GM19043 (cell line): ENCODE measurements at regions not wholly inside any gene's neighbourhood (a gene's known extent, or its start where the extent isn't known, plus 50 kb on each side); places are given as distances from the start of the nearest gene placed in this dataset.
"Not testable (repeated sequence)": the region's sequence is repeated elsewhere in the genome, so short reads cannot be mapped to it uniquely, and the experiment has no call there.

ENCODE experiments used
- ATAC-seq: cut with Tn5 transposase; IDR thresholded peaks from one replicate; pipeline ENCODE4 v1.9.1; 2021; ENCODE audit warnings: low read depth; ENCODE audit not compliant: unreplicated experiment

DNA sequence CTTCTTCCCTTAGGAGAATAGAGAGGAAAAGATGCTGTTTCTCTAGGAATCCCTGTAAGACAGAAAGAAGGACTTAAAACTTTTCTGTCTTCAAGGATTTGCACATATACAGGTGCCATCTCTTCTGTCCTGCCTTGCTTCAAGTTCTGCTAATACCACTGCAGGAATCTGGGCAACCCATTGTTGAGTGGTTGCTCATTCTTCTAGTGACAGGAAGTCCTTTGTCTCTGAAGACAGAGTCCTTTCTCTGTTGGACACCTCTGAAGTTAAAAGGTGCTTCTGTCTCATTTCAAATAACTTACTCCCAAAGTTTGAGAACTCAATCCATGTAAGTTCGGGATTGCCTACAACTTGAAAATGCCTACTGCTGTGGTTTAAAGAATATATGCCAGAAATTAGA is 114.4 kb upstream of the TMTC4 start:
- no peak for ATAC-seq

- no peak for ATAC-seq
Observed at GRCh38 chr13:100788540-100788939, 113.9 kb upstream of the TMTC4 start.

DNA sequence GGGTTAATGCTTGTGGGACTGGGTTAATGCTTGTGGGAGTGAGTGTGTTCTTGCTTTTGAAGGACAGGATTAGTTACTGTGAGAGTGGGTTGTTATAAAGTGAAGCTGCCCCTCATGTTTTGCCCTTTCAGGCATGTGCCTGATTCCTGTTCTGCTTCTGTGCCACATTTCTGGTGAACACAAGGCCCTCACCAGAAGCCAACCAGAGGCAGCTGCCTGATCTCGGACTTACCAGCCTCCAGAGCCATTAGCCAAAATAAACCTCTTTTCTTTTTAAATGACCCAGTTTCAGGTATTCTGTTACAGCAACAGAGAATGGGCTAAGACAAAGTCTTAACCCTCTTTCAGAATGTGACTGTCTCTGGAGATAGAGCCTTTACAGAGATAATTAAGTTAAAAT is 113.3 kb upstream of the TMTC4 start:
- ATAC-seq, result no peak

DNA sequence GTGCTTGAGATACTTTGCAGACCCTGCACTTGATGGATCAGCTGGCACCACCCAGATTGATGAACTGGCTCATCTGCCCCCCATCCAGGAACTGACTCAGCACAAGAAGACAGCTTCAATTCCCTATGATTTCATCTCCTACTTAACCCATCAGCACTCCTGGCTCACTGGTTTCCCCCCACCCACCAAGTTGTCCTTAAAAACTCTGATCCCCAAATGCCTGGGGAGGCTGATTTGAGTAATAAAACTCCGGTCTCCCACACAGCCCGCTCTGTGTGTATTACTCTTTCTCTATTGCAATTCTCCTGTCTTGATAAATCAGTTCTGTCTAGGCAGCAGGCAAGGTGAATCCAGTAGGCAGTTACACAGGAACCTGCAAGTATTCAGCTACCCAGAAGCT is 102.1 kb upstream of the TMTC4 start:
- not testable (repeated sequence) for ATAC-seq

- ATAC-seq, result no peak
Observed at GRCh38 chr13:100773923-100774663, 99.5 kb upstream of the TMTC4 start.

DNA sequence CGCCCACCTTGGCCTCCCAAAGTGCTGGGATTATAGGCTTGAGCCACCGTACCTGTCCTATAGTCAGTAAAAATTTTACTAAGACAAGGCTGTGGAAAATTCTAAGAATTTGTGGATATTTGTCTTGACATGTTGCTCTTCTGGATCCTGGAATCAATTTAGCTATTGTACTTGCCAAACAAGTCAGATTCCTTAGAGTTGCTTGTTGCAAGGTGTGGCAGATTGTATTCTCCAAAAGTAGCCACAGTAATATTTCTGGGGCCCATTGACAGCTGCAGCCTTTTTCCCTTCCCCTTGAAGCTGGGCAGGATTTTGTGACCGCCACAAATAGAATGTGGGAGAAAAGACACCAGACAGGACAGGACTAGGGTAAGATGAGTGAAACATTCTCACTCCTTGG is 98.8 kb upstream of the TMTC4 start:
- no peak for ATAC-seq

- no peak for ATAC-seq
Observed at GRCh38 chr13:100767192-100767591, 92.6 kb upstream of the TMTC4 start.

DNA sequence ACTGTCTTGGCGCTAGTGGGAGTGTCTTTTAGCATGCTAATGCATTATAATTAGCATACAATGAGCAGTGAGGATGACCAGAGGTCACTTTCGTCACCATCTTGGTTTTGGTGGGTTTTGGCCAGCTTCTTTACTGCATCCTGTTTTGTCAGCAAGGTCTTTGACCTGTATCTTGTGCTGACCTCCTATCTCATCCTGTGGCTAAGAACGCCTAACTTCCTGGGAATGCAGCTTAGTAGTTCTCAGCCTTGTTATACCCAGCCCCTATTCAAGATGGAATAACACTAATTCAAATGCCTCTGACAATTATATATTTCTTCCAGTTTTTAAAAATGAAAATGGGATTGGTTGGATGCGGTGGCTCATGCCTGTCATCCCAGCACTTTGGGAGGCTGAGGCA is 92.0 kb upstream of the TMTC4 start:
- not testable (repeated sequence) for ATAC-seq

GRCh38 chr13:100764937-100765336 is 90.3 kb upstream of the TMTC4 start:
- no peak for ATAC-seq

DNA sequence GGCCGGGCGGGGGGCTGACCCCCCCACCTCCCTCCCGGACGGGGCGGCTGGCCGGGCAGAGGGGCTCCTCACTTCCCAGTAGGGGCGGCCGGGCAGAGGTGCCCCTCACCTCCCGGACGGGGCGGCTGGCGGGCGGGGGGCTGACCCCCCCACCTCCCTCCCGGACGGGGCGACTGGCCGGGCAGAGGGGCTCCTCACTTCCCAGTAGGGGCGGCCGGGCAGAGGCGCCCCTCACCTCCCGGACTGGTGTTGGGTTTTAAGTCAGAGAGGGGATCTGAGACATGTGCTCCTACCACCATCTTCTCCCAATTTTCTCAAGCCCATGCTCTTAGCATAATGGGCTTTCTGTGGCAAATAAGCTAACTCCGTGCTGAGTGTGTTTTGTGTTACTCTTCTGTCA is 87.5 kb upstream of the TMTC4 start:
- ATAC-seq, result not testable (repeated sequence)

- no peak for ATAC-seq
Observed at GRCh38 chr13:100755891-100756290, 81.3 kb upstream of the TMTC4 start.

GRCh38 chr13:100754459-100754858 is 79.9 kb upstream of the TMTC4 start:
- no peak for ATAC-seq

DNA sequence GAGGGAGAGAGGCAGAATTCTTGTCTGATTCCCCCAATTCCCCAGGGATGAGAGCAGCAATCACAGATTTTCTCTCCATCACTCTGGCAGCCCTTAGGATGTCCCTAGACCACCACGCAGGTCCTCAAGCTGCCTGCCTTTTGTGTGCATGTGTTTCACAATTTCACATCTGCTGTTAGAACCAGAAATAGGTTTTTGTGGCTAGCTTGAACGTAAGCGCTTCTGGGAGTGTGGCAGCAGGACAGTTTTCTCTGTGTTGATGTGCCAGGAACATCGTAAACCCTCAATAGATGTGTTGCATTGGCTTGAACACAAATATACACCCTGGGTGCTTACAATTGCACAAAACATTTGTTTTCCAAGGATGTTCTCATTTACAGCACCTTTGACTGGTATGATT is 78.8 kb upstream of the TMTC4 start:
- ATAC-seq, result no peak

- no peak for ATAC-seq
Observed at GRCh38 chr13:100751826-100752225, 77.2 kb upstream of the TMTC4 start.

- no peak for ATAC-seq
Observed at GRCh38 chr13:100746953-100747683, 72.5 kb upstream of the TMTC4 start.

DNA sequence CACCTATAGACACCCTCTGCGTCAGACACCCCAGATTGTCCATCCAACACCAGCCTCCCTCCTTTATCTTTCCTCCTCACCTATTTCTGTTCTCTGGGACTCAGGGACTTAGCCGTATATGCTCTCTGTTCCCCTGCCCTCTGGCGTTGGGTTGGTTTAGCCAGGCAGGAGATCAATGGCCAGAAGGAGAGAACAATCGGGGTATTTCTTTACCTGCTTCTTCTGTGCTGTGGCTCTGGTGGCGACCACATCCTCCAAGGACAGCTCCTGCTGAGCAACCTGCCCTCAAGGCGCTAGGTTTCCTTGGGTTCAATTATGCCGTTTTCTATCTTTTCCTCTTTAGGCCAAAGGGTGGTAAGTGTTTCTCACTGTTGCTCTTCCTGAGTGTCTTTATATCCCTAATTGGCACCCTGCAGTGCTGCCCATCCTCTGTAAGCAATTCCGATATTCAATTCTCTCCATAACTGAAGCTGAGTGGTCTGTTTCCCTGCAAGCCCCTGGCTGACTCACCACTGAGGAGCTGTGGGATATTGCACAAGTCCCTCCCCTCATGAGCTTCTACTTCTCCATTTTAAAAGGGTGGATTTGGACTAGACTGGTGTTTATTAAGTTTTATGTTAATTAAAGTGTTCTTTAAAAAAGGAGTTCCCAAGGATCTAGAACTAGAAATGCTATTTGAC is 63.7 kb upstream of the TMTC4 start:
- ATAC-seq, result no peak

- no peak for ATAC-seq
Observed at GRCh38 chr13:100735494-100735893, 60.9 kb upstream of the TMTC4 start.

- ATAC-seq, result no peak
Observed at GRCh38 chr13:100734194-100734720, 59.7 kb upstream of the TMTC4 start.

DNA sequence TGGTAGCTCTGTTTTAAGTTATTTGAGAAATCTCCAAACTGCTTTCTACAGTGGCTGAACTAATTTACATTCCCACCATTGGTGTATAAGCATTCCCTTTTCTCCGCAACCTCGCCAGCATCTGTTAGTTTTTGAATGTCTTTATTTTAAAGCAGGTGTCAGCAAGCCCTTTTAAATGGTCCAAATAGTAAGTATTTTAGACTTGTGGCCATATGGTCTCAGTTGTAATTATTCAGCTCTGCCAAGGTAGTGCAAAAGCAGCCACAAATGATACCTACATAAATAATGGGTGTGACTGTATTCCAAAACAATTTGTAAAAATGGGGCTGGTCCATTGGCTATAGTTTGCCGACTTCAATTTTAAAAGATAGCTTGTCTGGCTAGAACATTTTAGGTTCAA is 58.7 kb upstream of the TMTC4 start:
- no peak for ATAC-seq

DNA sequence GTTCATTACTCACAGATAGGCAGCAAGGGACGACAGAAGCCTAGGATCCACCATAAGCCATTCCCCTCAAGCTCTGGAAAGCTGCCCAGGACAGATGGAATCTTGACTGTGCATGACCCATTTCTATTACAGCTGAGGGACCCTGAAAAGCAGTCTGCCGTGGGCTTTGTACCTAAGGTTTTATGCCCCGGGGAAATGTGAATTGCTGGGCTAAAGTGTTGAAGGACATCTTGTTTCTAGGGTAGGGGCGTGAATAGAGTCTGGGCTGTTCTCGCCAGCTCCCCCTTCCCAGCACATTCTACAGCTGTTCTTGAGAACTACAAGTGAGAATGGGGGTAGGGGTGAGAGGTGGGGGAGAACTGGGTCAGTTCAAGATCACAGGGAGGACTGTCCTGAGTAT is 53.6 kb upstream of the TMTC4 start:
- ATAC-seq, result no peak

GRCh38 chr13:100725472-100725871 is 50.9 kb upstream of the TMTC4 start:
- no peak for ATAC-seq
